HCT116 (cell line): ENCODE measurements at regions not wholly inside any gene's neighbourhood (a gene's known extent, or its start where the extent isn't known, plus 50 kb on each side); places are given as distances from the start of the nearest gene placed in this dataset.

Experiments used
- CTCF ChIP-seq, 3 experiments: fragments of 200-600 bp in 1 of 3; sonication (generic) in 1 of 3; IDR thresholded peaks in 2 of 3; conservative IDR thresholded peaks in 1 of 3; 2 replicates each; pipeline ENCODE4 v1.5.1; 2012 to 2017; ENCODE audit warnings: low read depth in 2 of 3, low read length in 2 of 3, antibody characterized with exemption in 1 of 3, borderline replicate concordance in 1 of 3, control low read depth in 1 of 3, mild to moderate bottlenecking in 1 of 3, mixed read lengths in 1 of 3, mixed run types in 1 of 3, moderate library complexity in 1 of 3; ENCODE audit not compliant: insufficient read depth in 1 of 3
- EZH2 ChIP-seq: fragments of 200-600 bp; sonication (generic); IDR thresholded peaks from 2 replicates; pipeline ENCODE4 v1.6.1; 2017; ENCODE audit warnings: antibody characterized with exemption, mixed run types
- JUND ChIP-seq: IDR thresholded peaks from 2 replicates; pipeline ENCODE4 v1.6.1; 2012
- POLR2A ChIP-seq: IDR thresholded peaks from 2 replicates; pipeline ENCODE4 v1.7.0; 2011; ENCODE audit warnings: borderline replicate concordance; ENCODE audit not compliant: insufficient read depth, insufficient read length; ENCODE audit errors: extremely low read depth
- POLR2AphosphoS5 ChIP-seq: IDR thresholded peaks from 2 replicates; pipeline ENCODE4 v1.6.1; 2011; ENCODE audit warnings: mild to moderate bottlenecking, low read depth, low read length, moderate library complexity
- RAD21 ChIP-seq: IDR thresholded peaks from 2 replicates; pipeline ENCODE4 v1.6.1; 2012; ENCODE audit warnings: low read depth, mild to moderate bottlenecking
- REST ChIP-seq: IDR thresholded peaks from 2 replicates; pipeline ENCODE4 v1.6.1; 2012; ENCODE audit warnings: low read depth
- SIN3A ChIP-seq: IDR thresholded peaks from 2 replicates; pipeline ENCODE4 v1.6.1; 2012; ENCODE audit warnings: low read depth
- SP1 ChIP-seq: IDR thresholded peaks from 2 replicates; pipeline ENCODE4 v1.6.1; 2012; ENCODE audit warnings: low read depth
- ZFX ChIP-seq: fragments of 450-650 bp; IDR thresholded peaks from 2 replicates; pipeline ENCODE4 v1.6.1; 2017
- ZNF274 ChIP-seq: fragments of 200-500 bp; sonication (Bioruptor generic); IDR thresholded peaks from 2 replicates; pipeline ENCODE4 v1.6.1; 2014; ENCODE audit warnings: mild to moderate bottlenecking, low read depth, low read length, inconsistent platforms

GRCh38 chr5:86890375-86890774 lies 272.6 kb downstream of the COX7C start:
- TF ChIP-seq JUND (no peak), POLR2AphosphoS5 (no peak), CTCF (IDR thresholded peaks at IDR 0.05 in 2 of 3, conservative IDR thresholded peaks at IDR 0.05 in 1 of 3; ENCODE audit: borderline replicate concordance in 1 of 3, insufficient read depth in 1 of 3, low read depth in 2 of 3, low read length in 2 of 3) (no peak), REST (no peak), ZNF274 (no peak), POLR2A (no peak), SP1 (no peak), EZH2 (no peak), SIN3A (no peak), ZFX (no peak), RAD21 (no peak)
